ENCODE measurements at regions not wholly inside any gene's neighbourhood (a gene's known extent, or its start where the extent isn't known, plus 50 kb on each side); places are given as distances from the start of the nearest gene placed in this dataset.

GRCh38 chr12:69094606-69095216, 144.7 kb upstream of the CPSF6 start:
- TF ChIP-seq NANOG (IDR thresholded peaks at IDR 0.05; ENCODE audit: insufficient read depth, low read depth, low read length, poor library complexity, severe bottlenecking) (no peak), TAF1 (IDR thresholded peaks at IDR 0.05; ENCODE audit: low read depth, low read length) (no peak), POLR2AphosphoS5 (IDR thresholded peaks at IDR 0.05; ENCODE audit: low read depth, low read length) (no peak), POU5F1 (IDR thresholded peaks at IDR 0.05; ENCODE audit: low read depth, low read length) (no peak), PHF8 (conservative IDR thresholded peaks at IDR 0.05; ENCODE audit: low read depth, low read length) (no peak)
